ENCODE measurements at regions not wholly inside any gene's neighbourhood (a gene's known extent, or its start where the extent isn't known, plus 50 kb on each side); places are given as distances from the start of the nearest gene placed in this dataset.
A peak's percentile ranks its signal among the peaks of the same experiment; 100 is the strongest.
"Not testable (repeated sequence)": the region's sequence is repeated elsewhere in the genome, so short reads cannot be mapped to it uniquely, and the experiment has no call there.

DNA sequence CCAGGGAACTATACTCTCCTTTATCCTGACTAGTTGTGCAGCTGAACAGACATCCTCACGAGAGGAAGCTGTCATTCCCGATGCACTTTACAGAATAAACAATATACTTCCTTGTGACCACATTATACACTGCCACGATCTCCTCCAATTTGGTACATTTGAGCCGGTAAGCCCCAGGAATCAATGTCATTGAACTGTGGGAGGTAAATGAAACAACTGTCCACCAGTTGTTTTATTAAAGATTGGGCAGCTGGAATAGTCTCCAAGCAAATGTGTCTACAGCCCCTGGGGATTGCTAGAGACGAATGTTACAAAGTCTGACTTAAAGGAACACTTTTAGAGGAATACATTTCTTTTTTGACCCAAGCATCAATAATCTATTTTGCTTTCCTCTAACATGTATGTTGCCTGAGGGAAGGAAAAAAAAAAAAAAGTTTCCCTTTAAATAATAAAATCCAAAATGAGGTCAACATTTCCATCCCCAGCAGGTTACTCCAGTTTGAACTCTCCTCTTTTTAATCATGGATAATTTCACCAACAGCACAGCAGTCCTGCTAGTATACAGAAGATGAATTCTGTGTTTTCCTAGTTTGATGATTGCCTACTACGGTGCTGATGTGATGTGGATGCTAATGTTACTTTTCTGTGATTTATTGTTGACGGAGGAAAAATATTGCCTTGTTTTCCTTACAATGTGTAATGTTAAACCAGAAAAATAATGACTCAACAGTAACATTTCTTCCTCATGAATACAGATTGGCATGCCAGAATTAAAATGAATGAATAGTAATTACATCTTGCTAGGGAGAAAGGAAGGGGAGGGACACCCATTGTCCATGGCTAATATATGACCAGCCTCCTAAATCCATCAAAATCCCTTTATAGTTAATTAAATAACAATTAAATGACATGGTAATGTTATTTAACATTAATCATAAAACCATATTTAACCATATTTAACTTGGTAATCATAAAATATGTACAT lies 360.9 kb downstream of the NEBL start:
- TF ChIP-seq, protein P1, sequence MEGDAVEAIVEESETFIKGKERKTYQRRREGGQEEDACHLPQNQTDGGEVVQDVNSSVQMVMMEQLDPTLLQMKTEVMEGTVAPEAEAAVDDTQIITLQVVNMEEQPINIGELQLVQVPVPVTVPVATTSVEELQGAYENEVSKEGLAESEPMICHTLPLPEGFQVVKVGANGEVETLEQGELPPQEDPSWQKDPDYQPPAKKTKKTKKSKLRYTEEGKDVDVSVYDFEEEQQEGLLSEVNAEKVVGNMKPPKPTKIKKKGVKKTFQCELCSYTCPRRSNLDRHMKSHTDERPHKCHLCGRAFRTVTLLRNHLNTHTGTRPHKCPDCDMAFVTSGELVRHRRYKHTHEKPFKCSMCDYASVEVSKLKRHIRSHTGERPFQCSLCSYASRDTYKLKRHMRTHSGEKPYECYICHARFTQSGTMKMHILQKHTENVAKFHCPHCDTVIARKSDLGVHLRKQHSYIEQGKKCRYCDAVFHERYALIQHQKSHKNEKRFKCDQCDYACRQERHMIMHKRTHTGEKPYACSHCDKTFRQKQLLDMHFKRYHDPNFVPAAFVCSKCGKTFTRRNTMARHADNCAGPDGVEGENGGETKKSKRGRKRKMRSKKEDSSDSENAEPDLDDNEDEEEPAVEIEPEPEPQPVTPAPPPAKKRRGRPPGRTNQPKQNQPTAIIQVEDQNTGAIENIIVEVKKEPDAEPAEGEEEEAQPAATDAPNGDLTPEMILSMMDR (IDR thresholded peaks at IDR 0.05; ENCODE audit: low read depth, low read length), result no peak
- Histone ChIP-seq H3K36me3 (no peaks in the 10 kb centered on the region), H3K4me3 (ENCODE audit: low read depth, low read length) (no peak overlapping the region), H3K9me3 (no peaks in the 10 kb centered on the region), H3K4me1 (no peaks in the 10 kb centered on the region), H3K27me3 (no peaks in the 10 kb centered on the region)
- no peak for DNase-seq

DNA sequence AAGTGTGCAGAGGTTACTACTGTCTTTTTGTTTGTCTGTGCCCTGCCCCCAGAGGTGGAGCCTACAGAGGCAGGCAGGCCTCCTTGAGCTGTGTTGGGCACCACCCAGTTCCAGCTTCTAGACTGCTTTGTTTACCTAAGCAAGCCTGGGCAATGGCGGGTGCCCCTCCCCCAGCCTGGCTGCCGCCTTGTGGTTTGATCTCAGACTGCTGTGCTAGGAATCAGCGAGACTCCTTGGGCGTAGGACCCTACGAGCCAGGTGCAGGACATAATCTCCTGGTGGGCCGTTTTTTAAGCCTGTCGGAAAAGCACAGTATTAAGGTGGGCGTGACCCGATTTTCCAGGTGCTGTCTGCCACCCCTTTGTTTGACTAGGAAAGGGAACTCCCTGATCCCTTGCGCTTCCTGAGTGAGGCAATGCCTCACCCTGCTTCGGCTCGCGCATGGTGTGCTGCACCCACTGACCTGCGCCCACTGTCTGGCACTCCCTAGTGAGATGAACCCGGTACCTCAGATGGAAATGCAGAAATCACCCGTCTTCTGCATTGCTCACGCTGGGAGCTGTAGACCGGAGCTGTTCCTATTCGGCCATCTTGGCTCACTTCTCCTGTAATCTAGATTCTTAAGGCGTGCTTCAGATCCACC lies 365.7 kb downstream of the NEBL start:
- not testable (repeated sequence) for H3K9me3 ChIP-seq; H3K27me3 ChIP-seq; DNase-seq; H3K4me1 ChIP-seq; H3K36me3 ChIP-seq; H3K4me3 ChIP-seq (ENCODE audit: low read depth, low read length)

DNA sequence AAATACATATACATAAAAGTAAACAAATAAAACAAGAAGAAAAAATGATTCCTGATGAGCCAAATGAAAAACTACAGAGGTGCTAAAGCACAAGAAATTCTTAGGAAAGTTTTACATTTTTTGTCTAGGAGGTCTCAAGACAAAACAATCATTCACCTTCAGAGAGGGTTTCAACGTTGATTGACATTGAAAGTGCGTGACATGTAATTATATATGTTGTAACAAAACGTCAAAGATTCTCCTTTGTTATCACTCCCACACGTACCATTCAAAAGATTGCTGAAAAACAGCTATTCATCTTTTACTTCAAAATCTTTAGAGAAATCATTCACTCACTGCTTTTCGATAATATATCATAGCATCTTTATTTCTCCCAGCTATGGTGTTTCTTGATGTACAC lies 375.9 kb downstream of the NEBL start:
- H3K27me3 ChIP-seq, result no peaks in the 10 kb centered on the region
- H3K36me3 ChIP-seq, result no peaks in the 10 kb centered on the region
- H3K4me3 ChIP-seq (ENCODE audit: low read depth, low read length), result no peak overlapping the region
- no peaks in the 10 kb centered on the region for H3K9me3 ChIP-seq
- DNase-seq, result no peak
- no peaks in the 10 kb centered on the region for H3K4me1 ChIP-seq
- TF ChIP-seq, protein P1 (IDR thresholded peaks at IDR 0.05; ENCODE audit: low read depth, low read length), result no peak

DNA sequence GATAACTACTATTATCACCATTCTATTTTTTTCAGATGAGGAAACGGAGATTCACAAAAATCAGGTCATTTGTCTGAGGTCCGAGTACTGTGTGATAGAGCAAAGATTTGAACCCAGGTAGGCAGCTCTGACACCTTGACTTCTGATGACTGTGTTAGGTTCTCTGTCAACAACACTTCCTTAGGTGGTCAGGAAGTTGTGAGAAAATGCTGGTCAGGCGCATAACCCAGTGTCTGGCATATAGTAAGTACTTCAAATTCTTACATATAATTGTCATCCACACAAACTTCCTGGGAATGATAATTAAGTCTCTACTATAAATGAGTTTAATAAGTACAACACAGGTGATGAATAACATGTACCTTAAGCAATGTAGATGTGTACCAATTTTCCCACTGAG lies 381.5 kb downstream of the NEBL start:
- TF ChIP-seq, protein P1 (IDR thresholded peaks at IDR 0.05; ENCODE audit: low read depth, low read length), result no peak
- Histone ChIP-seq H3K4me1 (no peaks in the 10 kb centered on the region), H3K9me3 (no peaks in the 10 kb centered on the region), H3K36me3 (no peaks in the 10 kb centered on the region), H3K4me3 (ENCODE audit: low read depth, low read length) (no peak overlapping the region), H3K27me3 (no peaks in the 10 kb centered on the region)
- DNase-seq, result no peak

DNA sequence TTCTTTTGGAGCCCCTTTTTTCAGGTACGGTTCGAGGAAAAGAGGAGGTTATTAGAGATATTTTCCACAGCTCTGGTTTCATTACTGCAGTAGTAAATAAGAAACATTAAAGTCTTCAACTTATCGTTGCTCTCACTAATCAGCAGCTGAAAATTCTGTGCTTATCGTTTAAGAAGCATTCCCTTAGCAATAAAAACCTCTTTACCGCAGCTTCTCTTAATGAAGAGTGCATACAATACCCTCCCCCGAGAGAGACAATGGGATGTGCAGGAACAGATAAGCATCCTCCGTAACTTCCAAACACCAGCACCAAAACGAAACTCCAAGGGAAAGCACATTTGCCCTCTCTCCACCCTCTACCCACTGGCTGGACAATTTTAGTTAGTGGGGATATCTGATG lies 384.5 kb downstream of the NEBL start:
- no peaks in the 10 kb centered on the region for H3K4me1 ChIP-seq
- H3K9me3 ChIP-seq, result no peaks in the 10 kb centered on the region
- no peaks in the 10 kb centered on the region for H3K36me3 ChIP-seq
- DNase-seq, result no peak
- peak overlapping the region; percentile 4; the same call in 1 of the 2 replicates for H3K4me3 ChIP-seq (ENCODE audit: low read depth, low read length)
- no peaks in the 10 kb centered on the region for H3K27me3 ChIP-seq
- TF ChIP-seq, protein P1 (IDR thresholded peaks at IDR 0.05; ENCODE audit: low read depth, low read length), result no peak

DNA sequence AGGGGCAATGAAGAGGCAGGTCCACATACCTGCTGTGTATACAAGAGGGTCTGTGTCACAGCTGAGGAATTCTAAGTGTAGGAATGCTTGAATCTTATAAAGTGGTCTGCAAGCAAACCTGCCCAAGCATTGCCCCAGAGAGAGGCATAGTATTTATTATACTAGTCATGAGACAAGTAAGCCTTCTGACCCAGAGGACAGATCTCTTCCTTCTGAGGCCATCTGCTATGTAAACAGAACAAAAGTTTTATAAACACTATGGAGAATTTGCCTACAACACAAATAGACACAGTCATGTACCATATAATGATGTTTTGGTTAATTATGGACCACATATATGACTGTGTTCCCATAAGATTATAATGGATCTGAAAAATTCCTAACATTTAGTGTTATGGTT lies 388.2 kb downstream of the NEBL start:
- TF ChIP-seq, protein P1 (IDR thresholded peaks at IDR 0.05; ENCODE audit: low read depth, low read length), result no peak
- Histone ChIP-seq H3K4me3 (ENCODE audit: low read depth, low read length) (no peak overlapping the region), H3K27me3 (no peaks in the 10 kb centered on the region), H3K36me3 (no peaks in the 10 kb centered on the region), H3K4me1 (no peaks in the 10 kb centered on the region), H3K9me3 (no peaks in the 10 kb centered on the region)
- DNase-seq, result no peak

Data from BE2C (cell line).